ENCODE measurements at regions not wholly inside any gene's neighbourhood (a gene's known extent, or its start where the extent isn't known, plus 50 kb on each side); places are given as distances from the start of the nearest gene placed in this dataset.

- in situ Hi-C loops (cut with HindIII; ENCODE audit: low pct_unique_long_range_greater_than_20kb, low sequenced_read_pairs) = no loop called here
- no peak for DNase-seq (ENCODE audit: low read depth in 1 of 2, low spot score in 1 of 2)
- TF ChIP-seq JUND (IDR thresholded peaks at IDR 0.05; ENCODE audit: low read depth) = no peak
Observed at GRCh38 chr18:28510210-28510609, 333.3 kb upstream of the CDH2 start.

- in situ Hi-C loops (cut with HindIII; ENCODE audit: low pct_unique_long_range_greater_than_20kb, low sequenced_read_pairs) = no loop called here
- DNase-seq (ENCODE audit: low read depth in 1 of 2, low spot score in 1 of 2) = no peak
- TF ChIP-seq JUND (IDR thresholded peaks at IDR 0.05; ENCODE audit: low read depth) = no peak
Observed at GRCh38 chr18:28504066-28504465, 327.1 kb upstream of the CDH2 start.

- no peak for TF ChIP-seq JUND (IDR thresholded peaks at IDR 0.05; ENCODE audit: low read depth)
- in situ Hi-C loops (cut with HindIII; ENCODE audit: low pct_unique_long_range_greater_than_20kb, low sequenced_read_pairs) = no loop called here
Observed at GRCh38 chr18:28494151-28494550, 317.2 kb upstream of the CDH2 start.

GRCh38 chr18:28485918-28486317 is 309.0 kb upstream of the CDH2 start:
- no peak for DNase-seq (ENCODE audit: low read depth in 1 of 2, low spot score in 1 of 2)
- in situ Hi-C loops (cut with HindIII; ENCODE audit: low pct_unique_long_range_greater_than_20kb, low sequenced_read_pairs) = no loop called here
- TF ChIP-seq JUND (IDR thresholded peaks at IDR 0.05; ENCODE audit: low read depth) = no peak

More at GRCh38 chr18:28494151-28494550, 317.2 kb upstream of the CDH2 start:
- DNase-seq (ENCODE audit: low read depth in 1 of 2, low spot score in 1 of 2) = no peak

- no peak for TF ChIP-seq JUND (IDR thresholded peaks at IDR 0.05; ENCODE audit: low read depth)
Observed at GRCh38 chr18:28485210-28485801, 308.4 kb upstream of the CDH2 start.

GRCh38 chr18:28478531-28478930 is 301.6 kb upstream of the CDH2 start:
- TF ChIP-seq JUND (IDR thresholded peaks at IDR 0.05; ENCODE audit: low read depth) = no peak
- no peak for DNase-seq (ENCODE audit: low read depth in 1 of 2, low spot score in 1 of 2)
- in situ Hi-C loops (cut with HindIII; ENCODE audit: low pct_unique_long_range_greater_than_20kb, low sequenced_read_pairs) = no loop called here

More at GRCh38 chr18:28485210-28485801, 308.4 kb upstream of the CDH2 start:
- in situ Hi-C loops (cut with HindIII; ENCODE audit: low pct_unique_long_range_greater_than_20kb, low sequenced_read_pairs) = no loop called here
- DNase-seq (ENCODE audit: low read depth in 1 of 2, low spot score in 1 of 2) = no peak

GRCh38 chr18:28476302-28476701 is 299.4 kb upstream of the CDH2 start:
- no peak for TF ChIP-seq JUND (IDR thresholded peaks at IDR 0.05; ENCODE audit: low read depth)
- in situ Hi-C loops (cut with HindIII; ENCODE audit: low pct_unique_long_range_greater_than_20kb, low sequenced_read_pairs) = no loop called here
- DNase-seq (ENCODE audit: low read depth in 1 of 2, low spot score in 1 of 2) = no peak

GRCh38 chr18:28469946-28470345 is 293.0 kb upstream of the CDH2 start:
- in situ Hi-C loops (cut with HindIII; ENCODE audit: low pct_unique_long_range_greater_than_20kb, low sequenced_read_pairs) = no loop called here
- DNase-seq (ENCODE audit: low read depth in 1 of 2, low spot score in 1 of 2) = no peak
- no peak for TF ChIP-seq JUND (IDR thresholded peaks at IDR 0.05; ENCODE audit: low read depth)

- in situ Hi-C loops (cut with HindIII; ENCODE audit: low pct_unique_long_range_greater_than_20kb, low sequenced_read_pairs) = no loop called here
- no peak for TF ChIP-seq JUND (IDR thresholded peaks at IDR 0.05; ENCODE audit: low read depth)
Observed at GRCh38 chr18:28468901-28469300, 292.0 kb upstream of the CDH2 start.

GRCh38 chr18:28466204-28466603 is 289.3 kb upstream of the CDH2 start:
- DNase-seq (ENCODE audit: low read depth in 1 of 2, low spot score in 1 of 2) = no peak
- in situ Hi-C loops (cut with HindIII; ENCODE audit: low pct_unique_long_range_greater_than_20kb, low sequenced_read_pairs) = no loop called here
- TF ChIP-seq JUND (IDR thresholded peaks at IDR 0.05; ENCODE audit: low read depth) = no peak

More at GRCh38 chr18:28468901-28469300, 292.0 kb upstream of the CDH2 start:
- DNase-seq (ENCODE audit: low read depth in 1 of 2, low spot score in 1 of 2) = no peak

- no peak for TF ChIP-seq JUND (IDR thresholded peaks at IDR 0.05; ENCODE audit: low read depth)
- in situ Hi-C loops (cut with HindIII; ENCODE audit: low pct_unique_long_range_greater_than_20kb, low sequenced_read_pairs) = no loop called here
- no peak for DNase-seq (ENCODE audit: low read depth in 1 of 2, low spot score in 1 of 2)
Observed at GRCh38 chr18:28459587-28459986, 282.7 kb upstream of the CDH2 start.

GRCh38 chr18:28458751-28459150 is 281.8 kb upstream of the CDH2 start:
- in situ Hi-C loops (cut with HindIII; ENCODE audit: low pct_unique_long_range_greater_than_20kb, low sequenced_read_pairs) = no loop called here
- TF ChIP-seq JUND (IDR thresholded peaks at IDR 0.05; ENCODE audit: low read depth) = no peak
- no peak for DNase-seq (ENCODE audit: low read depth in 1 of 2, low spot score in 1 of 2)

- in situ Hi-C loops (cut with HindIII; ENCODE audit: low pct_unique_long_range_greater_than_20kb, low sequenced_read_pairs) = no loop called here
- no peak for TF ChIP-seq JUND (IDR thresholded peaks at IDR 0.05; ENCODE audit: low read depth)
- DNase-seq (ENCODE audit: low read depth in 1 of 2, low spot score in 1 of 2) = peak in 1 of 2 experiments; percentile 50
Observed at GRCh38 chr18:28457784-28458183, 280.9 kb upstream of the CDH2 start.

GRCh38 chr18:28455971-28456370 is 279.0 kb upstream of the CDH2 start:
- no peak for TF ChIP-seq JUND (IDR thresholded peaks at IDR 0.05; ENCODE audit: low read depth)
- no peak for DNase-seq (ENCODE audit: low read depth in 1 of 2, low spot score in 1 of 2)
- in situ Hi-C loops (cut with HindIII; ENCODE audit: low pct_unique_long_range_greater_than_20kb, low sequenced_read_pairs) = no loop called here
